Effector memory CD8-positive, alpha-beta T cell (primary cell): ENCODE measurements at regions not wholly inside any gene's neighbourhood (a gene's known extent, or its start where the extent isn't known, plus 50 kb on each side); places are given as distances from the start of the nearest gene placed in this dataset.
"Not testable (repeated sequence)": the region's sequence is repeated elsewhere in the genome, so short reads cannot be mapped to it uniquely, and the experiment has no call there.

ENCODE experiments used
- ATAC-seq: fragments of 150-1000 bp; cut with Tn5 transposase; replicated peaks from 2 replicates; pipeline ENCODE4 v1.10.0; 2021; ENCODE audit warnings: mild to moderate bottlenecking, moderate library complexity
- DNase-seq, 3 experiments: peaks; one replicate each; pipeline ENCODE4 v3.0.0; 2021
- H3K27ac Mint-ChIP-seq, 2 donors: one replicate each; pipeline ENCODE4 v1.8.0; 2022; ENCODE audit warnings: mild to moderate bottlenecking in 2 of 2, mixed read lengths in 2 of 2, moderate library complexity in 2 of 2
- H3K27me3 Mint-ChIP-seq, 2 donors: one replicate each; pipeline ENCODE4 v1.8.0; 2022; ENCODE audit warnings: mixed read lengths in 2 of 2
- H3K36me3 Mint-ChIP-seq: one replicate; pipeline ENCODE4 v1.8.0; 2022; ENCODE audit warnings: mild to moderate bottlenecking, moderate library complexity, mixed read lengths; ENCODE audit not compliant: insufficient read depth
- H3K4me1 Mint-ChIP-seq, 2 donors: one replicate each; pipeline ENCODE4 v1.8.0; 2022; ENCODE audit warnings: low read depth in 2 of 2, mixed read lengths in 2 of 2
- H3K4me3 Mint-ChIP-seq, 2 donors: one replicate each; pipeline ENCODE4 v1.8.0; 2022; ENCODE audit warnings: mild to moderate bottlenecking in 2 of 2, mixed read lengths in 2 of 2, moderate library complexity in 2 of 2
- H3K9me3 Mint-ChIP-seq, 2 donors: one replicate each; pipeline ENCODE4 v1.8.0; 2022; ENCODE audit warnings: mixed read lengths in 2 of 2

GRCh38 chr19:28611227-28611914 lies 601.6 kb downstream of the UQCRFS1 start:
- not testable (repeated sequence) for H3K36me3 Mint-ChIP-seq, ATAC-seq, H3K27ac Mint-ChIP-seq, H3K4me3 Mint-ChIP-seq, H3K27me3 Mint-ChIP-seq, H3K4me1 Mint-ChIP-seq, DNase-seq
- H3K9me3 Mint-ChIP-seq: peaks cover 2 to 11% of the 10 kb centered on the region in 2 donors

GRCh38 chr19:28610731-28611130 lies 602.2 kb downstream of the UQCRFS1 start:
- H3K36me3 Mint-ChIP-seq: no peaks in the 10 kb centered on the region
- no peak overlapping the region for H3K27ac Mint-ChIP-seq
- no peak overlapping the region for H3K4me3 Mint-ChIP-seq
- no peaks in the 10 kb centered on the region for H3K4me1 Mint-ChIP-seq
- no peak for DNase-seq
- no peak for ATAC-seq
- no peaks in the 10 kb centered on the region for H3K27me3 Mint-ChIP-seq
- H3K9me3 Mint-ChIP-seq: peaks cover 4 to 11% of the 10 kb centered on the region in 2 donors

- no peaks in the 10 kb centered on the region for H3K4me1 Mint-ChIP-seq
- ATAC-seq (no peak), DNase-seq (no peak)
- no peak overlapping the region for H3K27ac Mint-ChIP-seq
- peaks cover 4 to 7% of the 10 kb centered on the region in 2 donors for H3K9me3 Mint-ChIP-seq
- H3K36me3 Mint-ChIP-seq: no peaks in the 10 kb centered on the region
- H3K27me3 Mint-ChIP-seq: no peaks in the 10 kb centered on the region
- H3K4me3 Mint-ChIP-seq: no peak overlapping the region
These were observed 603.0 kb downstream of the UQCRFS1 start for GRCh38 chr19:28609944-28610343.

GRCh38 chr19:28609091-28609755 lies 603.7 kb downstream of the UQCRFS1 start:
- DNase-seq: no peak

GRCh38 chr19:28608292-28608691 lies 604.7 kb downstream of the UQCRFS1 start:
- peaks cover 0 to 2% of the 10 kb centered on the region in 2 donors for H3K9me3 Mint-ChIP-seq
- H3K27ac Mint-ChIP-seq: no peak overlapping the region
- no peaks in the 10 kb centered on the region for H3K27me3 Mint-ChIP-seq
- no peak overlapping the region for H3K4me3 Mint-ChIP-seq
- DNase-seq (no peak), ATAC-seq (no peak)
- no peaks in the 10 kb centered on the region for H3K4me1 Mint-ChIP-seq
- H3K36me3 Mint-ChIP-seq: no peaks in the 10 kb centered on the region

More at GRCh38 chr19:28609091-28609755, 603.7 kb downstream of the UQCRFS1 start:
- H3K27me3 Mint-ChIP-seq: no peaks in the 10 kb centered on the region
- no peak overlapping the region for H3K27ac Mint-ChIP-seq
- no peak for ATAC-seq
- peaks cover 0 to 2% of the 10 kb centered on the region in 2 donors for H3K9me3 Mint-ChIP-seq
- H3K4me1 Mint-ChIP-seq: no peaks in the 10 kb centered on the region
- H3K4me3 Mint-ChIP-seq: no peak overlapping the region
- H3K36me3 Mint-ChIP-seq: no peaks in the 10 kb centered on the region

- H3K9me3 Mint-ChIP-seq: peaks cover 0 to 2% of the 10 kb centered on the region in 2 donors
- ATAC-seq (no peak), DNase-seq (no peak)
- no peak overlapping the region for H3K27ac Mint-ChIP-seq
- no peaks in the 10 kb centered on the region for H3K4me1 Mint-ChIP-seq
- no peaks in the 10 kb centered on the region for H3K27me3 Mint-ChIP-seq
- H3K4me3 Mint-ChIP-seq: no peak overlapping the region
- H3K36me3 Mint-ChIP-seq: no peaks in the 10 kb centered on the region
These were observed 605.8 kb downstream of the UQCRFS1 start for GRCh38 chr19:28607066-28607583.

- DNase-seq: no peak
- Mint-ChIP-seq H3K4me1 (no peaks in the 10 kb centered on the region), H3K4me3 (no peak overlapping the region), H3K27ac (no peak overlapping the region), H3K36me3 (no peaks in the 10 kb centered on the region), H3K9me3 (peaks cover 0 to 2% of the 10 kb centered on the region in 2 donors), H3K27me3 (no peaks in the 10 kb centered on the region)
- ATAC-seq: no peak
These were observed 606.5 kb downstream of the UQCRFS1 start for GRCh38 chr19:28606269-28607032.

GRCh38 chr19:28605501-28606268 lies 607.3 kb downstream of the UQCRFS1 start:
- Mint-ChIP-seq H3K4me1 (no peaks in the 10 kb centered on the region), H3K36me3 (no peaks in the 10 kb centered on the region), H3K27me3 (no peaks in the 10 kb centered on the region), H3K27ac (no peak overlapping the region), H3K4me3 (no peak overlapping the region), H3K9me3 (peaks cover 0 to 2% of the 10 kb centered on the region in 2 donors)
- DNase-seq (no peak), ATAC-seq (no peak)

GRCh38 chr19:28603453-28603852 lies 609.5 kb downstream of the UQCRFS1 start:
- H3K4me3 Mint-ChIP-seq: no peak overlapping the region
- ATAC-seq (no peak), DNase-seq (no peak)
- H3K27ac Mint-ChIP-seq: peak overlapping the region in 1 of 2 donors; percentile 41
- peaks cover 2 to 8% of the 10 kb centered on the region in 2 donors for H3K9me3 Mint-ChIP-seq
- no peaks in the 10 kb centered on the region for H3K4me1 Mint-ChIP-seq
- H3K27me3 Mint-ChIP-seq: no peaks in the 10 kb centered on the region
- H3K36me3 Mint-ChIP-seq: no peaks in the 10 kb centered on the region

GRCh38 chr19:28602675-28603298 lies 610.2 kb downstream of the UQCRFS1 start:
- ATAC-seq: no peak
- no peaks in the 10 kb centered on the region for H3K36me3 Mint-ChIP-seq
- no peaks in the 10 kb centered on the region for H3K27me3 Mint-ChIP-seq
- H3K4me3 Mint-ChIP-seq: no peak overlapping the region
- H3K4me1 Mint-ChIP-seq: no peaks in the 10 kb centered on the region
- DNase-seq: no peak
- H3K27ac Mint-ChIP-seq: no peak overlapping the region
- peaks cover 2 to 8% of the 10 kb centered on the region in 2 donors for H3K9me3 Mint-ChIP-seq

GRCh38 chr19:28601723-28602440 lies 611.1 kb downstream of the UQCRFS1 start:
- ATAC-seq (no peak), DNase-seq (no peak)
- no peaks in the 10 kb centered on the region for H3K27me3 Mint-ChIP-seq
- H3K36me3 Mint-ChIP-seq: no peaks in the 10 kb centered on the region
- peak overlapping the region in 1 of 2 donors; percentile 9 for H3K27ac Mint-ChIP-seq
- peaks cover 2 to 8% of the 10 kb centered on the region in 2 donors for H3K9me3 Mint-ChIP-seq
- no peaks in the 10 kb centered on the region for H3K4me1 Mint-ChIP-seq
- no peak overlapping the region for H3K4me3 Mint-ChIP-seq

- no peaks in the 10 kb centered on the region for H3K36me3 Mint-ChIP-seq
- no peak for DNase-seq
- ATAC-seq: no peak
- no peak overlapping the region for H3K4me3 Mint-ChIP-seq
- no peak overlapping the region for H3K27ac Mint-ChIP-seq
- no peaks in the 10 kb centered on the region for H3K27me3 Mint-ChIP-seq
- peaks cover 0 to 15% of the 10 kb centered on the region in 2 donors for H3K9me3 Mint-ChIP-seq
- H3K4me1 Mint-ChIP-seq: no peaks in the 10 kb centered on the region
These were observed 614.1 kb downstream of the UQCRFS1 start for GRCh38 chr19:28598861-28599260.
